ENCODE measurements at regions not wholly inside any gene's neighbourhood (a gene's known extent, or its start where the extent isn't known, plus 50 kb on each side); places are given as distances from the start of the nearest gene placed in this dataset.

GRCh38 chr9:126095546-126096190 lies 231.0 kb upstream of the MVB12B start:
- no peak for DNase-seq

- no peak for DNase-seq
These were observed 230.3 kb upstream of the MVB12B start for GRCh38 chr9:126096340-126096739.

DNA sequence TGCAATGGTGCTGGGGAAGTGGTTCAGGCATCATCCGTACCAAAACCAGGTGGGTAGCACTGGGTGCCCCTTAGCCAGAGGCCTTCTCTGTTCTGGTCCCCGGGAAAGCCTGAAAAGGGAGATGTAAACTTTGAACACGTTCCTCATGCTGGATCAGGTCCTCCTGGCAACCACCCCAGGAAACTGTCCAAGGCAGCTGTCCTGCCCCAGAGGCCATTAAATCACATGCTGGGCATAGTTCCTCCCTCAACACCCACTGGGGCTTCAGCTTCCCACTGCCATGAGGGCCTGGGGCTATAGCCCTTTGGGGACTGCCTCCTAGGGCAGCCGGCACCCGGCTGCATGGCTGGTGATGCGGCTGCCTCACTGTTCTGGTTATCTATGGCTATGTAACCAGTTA lies 228.9 kb upstream of the MVB12B start:
- DNase-seq, result no peak

DNA sequence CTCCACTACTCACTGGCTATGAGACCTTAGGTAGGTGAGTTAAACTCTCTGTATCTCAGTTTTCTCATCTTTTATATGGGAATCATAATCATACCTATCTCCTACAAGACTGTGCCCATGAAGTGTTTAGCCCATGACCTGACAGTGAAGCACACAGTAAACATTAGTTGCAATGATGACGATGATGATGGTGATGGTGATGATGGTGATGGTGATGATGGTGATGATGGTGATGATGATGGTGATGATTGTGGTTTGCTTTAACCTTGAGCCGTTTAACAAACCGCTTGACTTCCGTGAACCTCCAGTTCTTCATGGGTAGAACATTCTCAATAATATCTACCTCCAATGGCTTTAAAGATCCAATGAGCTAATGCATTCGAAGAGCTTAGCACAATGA lies 220.2 kb upstream of the MVB12B start:
- no peak for DNase-seq

DNA sequence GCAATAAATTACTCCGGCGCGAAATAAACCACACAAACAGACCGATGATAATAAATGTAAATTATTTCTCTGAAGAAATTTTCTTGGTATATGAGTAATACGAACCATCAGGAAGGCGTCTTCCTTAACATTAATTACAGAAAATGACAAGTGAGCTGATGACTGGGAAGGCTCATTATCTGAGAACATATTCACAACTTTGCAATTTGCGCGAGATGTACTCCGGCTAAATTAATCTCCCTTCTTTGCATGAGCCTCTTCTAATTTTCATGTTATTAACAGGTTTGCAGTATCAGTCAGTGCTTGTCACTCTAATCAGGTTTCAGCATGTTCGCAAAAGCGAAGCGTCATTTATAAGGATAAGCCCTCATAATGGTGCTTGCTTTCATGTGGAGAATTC lies 218.9 kb upstream of the MVB12B start:
- no peak for DNase-seq

GRCh38 chr9:126108240-126108639 lies 218.4 kb upstream of the MVB12B start:
- DNase-seq, result peak in 2 of 4 experiments; percentile 2 to 12

GRCh38 chr9:126109575-126109974 lies 217.1 kb upstream of the MVB12B start:
- DNase-seq, result no peak

DNA sequence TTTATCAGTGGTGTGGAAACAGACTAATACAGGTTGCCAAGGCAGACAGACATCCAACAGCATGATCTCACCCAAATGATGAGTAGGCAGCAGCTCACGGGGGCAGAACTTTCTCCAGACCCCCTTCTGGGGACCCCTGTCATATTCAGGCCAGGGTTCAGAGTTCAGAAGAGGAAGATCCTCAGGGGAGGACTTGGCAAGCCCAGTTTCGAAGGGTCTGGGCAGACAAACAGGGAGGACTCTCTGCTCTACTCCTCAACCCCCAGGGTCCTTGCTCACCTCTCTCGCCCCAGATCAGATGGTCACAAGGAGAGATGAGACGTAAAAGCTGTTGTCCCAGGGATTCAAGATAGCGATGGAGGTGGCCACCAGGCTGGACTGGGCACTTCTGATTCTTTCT lies 215.1 kb upstream of the MVB12B start:
- no peak for DNase-seq

DNA sequence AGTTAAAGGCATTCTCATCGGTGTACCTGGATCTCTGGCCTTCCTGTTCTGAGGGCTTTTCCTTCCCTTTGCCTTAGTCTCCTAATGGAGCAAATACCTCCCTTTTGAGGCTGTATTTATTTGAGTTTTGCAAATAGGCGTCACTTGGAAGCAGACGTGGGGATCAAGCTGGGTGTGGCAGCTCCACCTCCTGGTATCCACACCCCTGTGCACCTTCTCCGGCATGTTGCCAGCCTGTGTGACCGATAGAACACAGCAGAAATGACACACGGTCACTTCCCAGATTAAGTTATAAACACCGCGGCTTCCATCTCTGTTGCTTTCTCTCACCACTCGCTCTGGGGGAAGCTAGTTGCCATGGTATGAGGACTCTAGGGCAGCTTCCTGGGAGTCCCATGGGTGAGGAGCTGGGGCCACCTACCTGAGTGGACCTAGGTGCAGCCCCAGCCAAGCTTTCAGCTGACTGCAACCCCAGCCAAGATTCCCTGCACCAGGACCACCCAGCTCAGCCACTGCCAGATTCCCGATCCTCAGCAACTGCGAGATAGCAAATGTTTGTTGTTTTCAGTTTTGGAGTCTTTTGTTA lies 214.4 kb upstream of the MVB12B start:
- DNase-seq, result no peak

DNA sequence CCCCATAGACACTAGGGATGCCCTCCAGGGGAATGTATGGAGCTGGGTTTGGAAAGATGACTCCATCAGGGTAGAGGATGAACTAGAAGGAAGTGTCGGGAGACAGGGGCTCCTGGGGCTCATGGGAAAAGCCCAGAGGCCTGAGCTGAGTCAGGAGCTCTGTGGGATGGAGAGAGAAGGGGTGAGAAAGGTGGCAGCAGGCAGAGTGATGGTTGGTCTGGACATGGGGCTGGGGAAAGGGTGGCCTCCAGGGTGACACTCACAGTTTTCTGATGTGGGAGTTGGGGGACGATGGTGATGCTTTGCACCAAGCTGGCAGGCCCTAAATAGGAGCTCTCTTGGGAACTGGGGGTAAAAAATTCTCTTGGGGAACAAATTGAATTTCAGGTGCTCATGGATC lies 213.5 kb upstream of the MVB12B start:
- no peak for DNase-seq

DNA sequence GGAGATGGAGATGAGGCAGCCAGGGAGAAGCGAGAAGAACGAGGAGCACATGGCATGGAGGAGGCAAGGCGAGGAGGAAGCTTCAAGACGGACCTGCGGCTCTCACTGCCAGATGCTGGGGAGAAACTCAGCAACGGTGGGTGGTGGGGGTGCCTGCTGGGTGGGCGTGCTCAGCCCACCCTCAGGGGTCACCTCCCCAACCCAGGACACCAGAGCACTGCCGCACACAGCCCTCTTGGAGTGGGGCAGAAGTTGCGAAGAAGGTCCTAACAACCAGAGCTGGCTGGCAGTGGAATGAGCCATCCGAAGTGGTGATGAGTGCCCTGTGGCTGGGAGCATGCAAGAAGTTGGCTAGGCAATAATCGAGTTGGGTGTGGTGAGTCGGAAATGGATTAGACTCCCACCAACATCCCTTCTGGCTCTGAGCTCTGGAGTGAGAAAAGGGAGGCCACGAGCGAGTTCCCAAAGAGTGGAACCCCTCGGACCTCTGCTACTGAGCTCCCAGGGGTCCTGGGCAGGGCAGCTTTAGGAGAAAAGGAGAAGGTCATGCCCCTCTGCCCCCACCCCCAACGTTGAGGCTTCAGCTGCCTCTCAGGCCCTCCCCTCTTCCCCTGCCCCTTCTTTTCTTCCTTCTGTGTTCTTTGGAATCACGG lies 212.7 kb upstream of the MVB12B start:
- DNase-seq, result no peak

GRCh38 chr9:126114409-126114760 lies 212.2 kb upstream of the MVB12B start:
- no peak for DNase-seq

DNA sequence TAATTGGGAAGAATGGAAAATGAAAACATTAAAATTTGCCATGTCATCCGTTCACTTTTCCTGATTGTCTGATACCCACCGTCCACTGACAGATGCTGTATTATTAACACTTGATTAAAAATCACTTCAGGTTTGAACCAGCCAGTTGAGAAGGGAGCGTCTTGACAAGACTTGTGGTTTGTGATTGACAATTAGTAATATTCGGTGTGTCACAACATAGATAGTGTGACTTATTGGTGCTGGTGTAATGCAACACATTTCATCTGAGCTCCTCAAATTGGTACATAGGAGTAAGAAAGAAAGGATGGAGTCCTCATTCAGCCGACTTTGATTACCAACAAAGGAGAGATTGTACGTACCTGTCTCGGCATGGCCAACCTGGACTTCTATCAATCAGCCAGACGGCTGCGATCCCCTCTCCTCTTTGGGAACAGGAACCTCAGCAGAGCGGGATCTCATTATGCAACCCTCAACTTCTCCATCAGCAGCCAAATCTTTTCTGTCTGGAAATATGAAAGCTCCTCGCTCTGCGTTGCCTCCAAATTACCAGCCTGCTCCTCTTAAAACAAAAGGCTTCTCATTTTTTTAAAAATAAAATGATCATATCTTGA lies 211.7 kb upstream of the MVB12B start:
- DNase-seq, result no peak

DNA sequence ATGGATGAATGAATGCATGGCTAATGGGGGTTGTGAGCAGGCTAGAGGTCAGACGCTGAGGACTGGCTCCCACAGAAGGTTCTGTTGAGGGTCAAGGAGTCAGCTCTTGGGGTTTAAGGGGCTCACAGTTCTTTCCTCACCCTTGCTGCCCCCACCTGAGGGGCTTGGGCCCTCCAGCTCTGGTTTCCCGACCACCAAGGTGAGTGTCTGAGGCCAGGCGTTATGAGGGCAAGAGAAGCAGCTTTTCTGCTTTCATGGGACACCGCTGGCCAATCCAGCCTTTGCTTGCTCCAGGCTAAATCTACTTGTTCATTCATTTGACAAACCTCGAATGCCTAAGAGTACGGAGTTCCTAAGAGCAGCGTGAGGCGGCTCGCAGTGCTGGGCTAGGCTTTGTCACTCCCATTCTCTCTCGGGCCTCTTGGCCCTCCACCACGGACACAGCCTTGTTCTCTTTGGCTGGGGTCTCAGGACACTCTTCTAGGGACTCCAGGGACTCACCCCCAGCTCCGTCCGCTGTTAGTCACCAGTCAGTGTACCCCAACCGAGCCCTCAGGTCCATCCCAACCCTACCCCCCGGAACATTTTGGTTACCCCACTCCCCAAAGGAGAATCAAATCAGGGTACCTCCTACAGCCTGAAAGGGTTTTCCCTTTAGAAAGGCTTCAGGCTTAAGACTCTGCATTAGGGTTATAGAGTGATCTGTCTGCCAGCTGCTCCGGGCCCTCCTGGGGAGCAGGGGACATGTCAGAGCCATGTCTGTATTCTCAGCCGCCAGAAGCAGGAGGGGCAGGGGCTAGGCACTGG lies 210.1 kb upstream of the MVB12B start:
- DNase-seq, result no peak

DNA sequence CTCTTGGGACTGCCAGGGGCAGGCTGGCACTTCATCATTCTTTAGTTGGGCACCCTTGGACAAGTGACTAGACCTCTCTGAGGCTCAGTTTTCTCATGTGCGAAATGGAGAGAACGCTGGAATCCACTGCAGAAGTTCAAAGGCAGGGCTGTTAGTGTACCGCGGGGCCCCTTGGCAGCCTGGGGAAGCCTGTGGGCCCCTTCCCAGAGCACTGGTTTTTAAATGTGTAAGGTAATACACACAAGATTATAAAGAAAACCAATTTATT lies 209.5 kb upstream of the MVB12B start:
- no peak for DNase-seq

DNA sequence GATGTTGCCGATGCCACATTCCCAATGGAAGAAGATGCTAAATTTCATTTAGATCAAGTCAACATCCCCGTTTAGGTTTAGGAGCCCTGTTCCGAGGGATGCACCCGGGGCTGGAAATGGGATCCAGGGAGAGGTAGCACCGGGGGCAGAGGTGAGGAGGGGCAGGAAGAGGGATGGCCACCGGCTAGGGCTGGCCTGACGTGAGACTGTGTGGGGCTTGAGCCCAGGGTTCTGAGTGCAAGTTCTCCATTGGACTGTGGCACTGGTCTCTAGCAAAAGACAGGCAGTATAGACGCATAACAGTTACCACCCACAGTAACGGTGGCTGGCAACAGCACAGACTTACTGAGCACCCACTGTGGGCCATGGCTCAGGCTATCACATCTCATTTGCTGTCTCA lies 209.0 kb upstream of the MVB12B start:
- DNase-seq, result no peak

DNA sequence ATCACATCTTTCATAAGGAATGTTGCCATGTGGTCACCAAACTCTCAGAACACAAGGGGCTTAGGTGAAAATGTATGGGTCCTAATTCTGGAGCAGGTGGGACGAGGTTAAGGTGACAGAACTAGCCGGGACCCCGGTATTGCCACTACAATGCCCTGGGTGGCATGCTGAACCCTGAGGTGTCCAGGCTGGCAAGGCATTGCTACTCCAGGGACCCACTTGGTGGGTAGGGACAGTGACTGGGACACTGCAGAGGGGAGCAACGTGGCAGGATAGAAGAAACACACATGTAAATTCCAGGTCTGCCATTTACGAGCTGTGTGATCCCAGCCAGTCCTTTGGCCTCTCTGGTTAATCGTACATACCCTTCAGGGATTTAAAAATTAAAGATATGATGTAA lies 206.9 kb upstream of the MVB12B start:
- DNase-seq, result no peak

DNA sequence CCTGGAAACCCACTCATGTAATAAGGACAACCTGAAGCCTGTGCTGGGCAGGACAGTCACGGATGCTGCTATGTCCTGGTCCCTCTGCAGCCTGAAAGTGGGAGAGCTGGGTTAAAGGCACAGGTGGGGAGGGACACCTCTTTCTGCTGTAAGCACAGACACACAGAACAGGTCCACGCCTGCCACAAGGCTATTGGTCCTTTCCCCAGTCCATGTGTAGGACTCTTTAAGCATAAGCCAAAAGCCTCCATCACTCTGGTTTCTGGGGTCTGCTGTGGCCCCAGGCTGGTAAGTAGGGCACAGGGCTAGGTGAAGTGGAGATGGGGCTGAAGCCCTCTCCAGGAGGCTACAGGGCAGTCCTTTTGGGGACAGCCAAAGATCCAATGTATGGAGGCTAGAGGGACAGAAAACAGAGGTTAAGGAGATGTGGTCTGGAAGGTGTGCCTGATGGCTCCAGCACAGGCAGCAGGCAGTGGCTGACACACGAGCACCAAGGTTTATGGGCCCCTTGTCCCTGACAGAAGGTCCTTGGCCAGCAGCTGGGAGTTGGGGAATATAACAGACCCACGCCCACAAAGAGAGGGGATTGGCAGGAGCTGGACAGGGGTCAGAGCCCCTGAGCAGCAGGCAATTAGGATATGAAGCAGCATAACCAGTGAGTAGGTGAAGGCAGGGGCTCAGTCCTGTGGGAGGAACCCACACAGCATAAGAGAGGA lies 203.6 kb upstream of the MVB12B start:
- no peak for DNase-seq

DNA sequence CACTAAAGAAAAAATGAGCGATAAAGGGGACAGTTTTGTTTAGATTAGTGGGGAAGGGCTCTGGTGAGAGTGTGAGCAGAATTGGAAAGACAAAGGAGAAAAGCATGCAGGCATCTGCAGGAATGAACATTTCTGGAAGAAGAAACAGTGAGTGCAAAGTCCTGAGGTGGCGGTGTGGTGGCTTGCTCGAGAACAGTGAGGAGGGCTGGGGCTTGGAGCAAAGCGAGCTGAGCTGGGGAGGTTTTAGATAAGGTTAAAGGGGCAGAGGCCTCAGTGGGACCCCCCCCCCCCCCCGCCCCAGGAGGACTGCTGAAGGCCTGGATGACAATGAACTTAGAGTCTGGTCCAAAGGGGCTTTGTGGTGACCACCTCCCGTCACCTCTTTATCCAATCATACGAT lies 202.7 kb upstream of the MVB12B start:
- no peak for DNase-seq

GRCh38 chr9:126125177-126125576 lies 201.5 kb upstream of the MVB12B start:
- DNase-seq, result no peak

DNA sequence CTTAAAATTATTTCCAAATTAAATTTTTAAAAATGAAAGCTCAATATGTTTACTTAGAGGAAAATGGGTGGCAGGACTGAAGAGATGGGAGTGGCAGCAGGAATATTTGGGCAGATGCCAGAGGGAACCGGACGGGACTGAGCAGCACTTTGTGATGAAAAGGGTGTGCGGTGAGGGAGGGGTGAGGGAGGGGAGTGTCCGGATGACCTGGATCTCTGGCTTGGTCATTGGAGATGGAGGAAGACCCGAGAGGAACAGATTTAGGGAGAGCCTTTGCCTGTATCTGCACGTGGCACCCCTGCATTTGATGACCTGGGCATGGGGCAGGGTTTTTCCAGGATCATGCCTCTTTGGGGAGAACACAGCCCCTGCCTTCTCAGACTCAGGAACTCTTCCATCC lies 201.1 kb upstream of the MVB12B start:
- no peak for DNase-seq

- DNase-seq, result no peak
These were observed 200.6 kb upstream of the MVB12B start for GRCh38 chr9:126125992-126126409.

GRCh38 chr9:126126807-126127206 lies 199.8 kb upstream of the MVB12B start:
- no peak for DNase-seq
